ENCODE measurements at regions not wholly inside any gene's neighbourhood (a gene's known extent, or its start where the extent isn't known, plus 50 kb on each side); places are given as distances from the start of the nearest gene placed in this dataset.

DNA sequence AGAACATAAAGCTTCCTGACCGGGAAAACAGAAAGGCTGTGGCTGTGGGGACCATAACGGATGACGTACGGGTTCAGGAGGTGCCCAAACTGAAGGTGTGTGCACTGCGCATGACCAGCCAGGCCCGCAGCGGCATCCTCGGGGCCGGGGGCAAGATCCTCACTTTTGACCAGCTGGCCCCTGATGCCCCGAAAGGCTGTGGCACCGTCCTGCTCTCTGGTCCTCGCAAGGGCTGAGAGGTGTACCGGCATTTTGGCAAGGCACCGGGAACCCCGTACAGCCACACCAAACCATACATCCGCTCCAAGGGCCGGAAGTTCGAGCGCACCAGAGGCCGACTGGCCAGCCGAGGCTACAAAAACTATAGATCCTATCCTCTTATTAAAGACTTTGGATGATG is 179.3 kb downstream of the PTN start:
- TF ChIP-seq, protein P1, sequence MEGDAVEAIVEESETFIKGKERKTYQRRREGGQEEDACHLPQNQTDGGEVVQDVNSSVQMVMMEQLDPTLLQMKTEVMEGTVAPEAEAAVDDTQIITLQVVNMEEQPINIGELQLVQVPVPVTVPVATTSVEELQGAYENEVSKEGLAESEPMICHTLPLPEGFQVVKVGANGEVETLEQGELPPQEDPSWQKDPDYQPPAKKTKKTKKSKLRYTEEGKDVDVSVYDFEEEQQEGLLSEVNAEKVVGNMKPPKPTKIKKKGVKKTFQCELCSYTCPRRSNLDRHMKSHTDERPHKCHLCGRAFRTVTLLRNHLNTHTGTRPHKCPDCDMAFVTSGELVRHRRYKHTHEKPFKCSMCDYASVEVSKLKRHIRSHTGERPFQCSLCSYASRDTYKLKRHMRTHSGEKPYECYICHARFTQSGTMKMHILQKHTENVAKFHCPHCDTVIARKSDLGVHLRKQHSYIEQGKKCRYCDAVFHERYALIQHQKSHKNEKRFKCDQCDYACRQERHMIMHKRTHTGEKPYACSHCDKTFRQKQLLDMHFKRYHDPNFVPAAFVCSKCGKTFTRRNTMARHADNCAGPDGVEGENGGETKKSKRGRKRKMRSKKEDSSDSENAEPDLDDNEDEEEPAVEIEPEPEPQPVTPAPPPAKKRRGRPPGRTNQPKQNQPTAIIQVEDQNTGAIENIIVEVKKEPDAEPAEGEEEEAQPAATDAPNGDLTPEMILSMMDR (IDR thresholded peaks at IDR 0.05) = no peak
- TF ChIP-seq EZH2 (IDR thresholded peaks at IDR 0.05) = no peak
